ENCODE measurements at regions not wholly inside any gene's neighbourhood (a gene's known extent, or its start where the extent isn't known, plus 50 kb on each side); places are given as distances from the start of the nearest gene placed in this dataset.
"Not testable (repeated sequence)": the region's sequence is repeated elsewhere in the genome, so short reads cannot be mapped to it uniquely, and the experiment has no call there.

- H3K27me3 ChIP-seq: no peaks in the 10 kb centered on the region
- no peak for TF ChIP-seq EP300 (IDR thresholded peaks at IDR 0.05)
- TF ChIP-seq POLR2A (IDR thresholded peaks at IDR 0.05): no peak
- TF ChIP-seq, protein P1, sequence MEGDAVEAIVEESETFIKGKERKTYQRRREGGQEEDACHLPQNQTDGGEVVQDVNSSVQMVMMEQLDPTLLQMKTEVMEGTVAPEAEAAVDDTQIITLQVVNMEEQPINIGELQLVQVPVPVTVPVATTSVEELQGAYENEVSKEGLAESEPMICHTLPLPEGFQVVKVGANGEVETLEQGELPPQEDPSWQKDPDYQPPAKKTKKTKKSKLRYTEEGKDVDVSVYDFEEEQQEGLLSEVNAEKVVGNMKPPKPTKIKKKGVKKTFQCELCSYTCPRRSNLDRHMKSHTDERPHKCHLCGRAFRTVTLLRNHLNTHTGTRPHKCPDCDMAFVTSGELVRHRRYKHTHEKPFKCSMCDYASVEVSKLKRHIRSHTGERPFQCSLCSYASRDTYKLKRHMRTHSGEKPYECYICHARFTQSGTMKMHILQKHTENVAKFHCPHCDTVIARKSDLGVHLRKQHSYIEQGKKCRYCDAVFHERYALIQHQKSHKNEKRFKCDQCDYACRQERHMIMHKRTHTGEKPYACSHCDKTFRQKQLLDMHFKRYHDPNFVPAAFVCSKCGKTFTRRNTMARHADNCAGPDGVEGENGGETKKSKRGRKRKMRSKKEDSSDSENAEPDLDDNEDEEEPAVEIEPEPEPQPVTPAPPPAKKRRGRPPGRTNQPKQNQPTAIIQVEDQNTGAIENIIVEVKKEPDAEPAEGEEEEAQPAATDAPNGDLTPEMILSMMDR (IDR thresholded peaks at IDR 0.05): no peak
- TF ChIP-seq POLR2AphosphoS5 (IDR thresholded peaks at IDR 0.05): no peak
- intact Hi-C loops (cut with DNase I; ENCODE audit: low total_unique reads): no loop called here
- no peak overlapping the region for H3K27ac ChIP-seq
- 61 to 73% (median 64%) methylated on average over 1 of the region's 1 CpG for WGBS, 5 donors
- no peak overlapping the region for H3K4me3 ChIP-seq
- no peaks in the 10 kb centered on the region for H3K4me1 ChIP-seq
- DNase-seq: no peak
- H3K36me3 ChIP-seq: no peaks in the 10 kb centered on the region
- H3K9me3 ChIP-seq: no peaks in the 10 kb centered on the region
Observed at GRCh38 chr6:94698773-94699172, 878.6 kb upstream of the MANEA start.

- intact Hi-C loops (cut with DNase I; ENCODE audit: low total_unique reads); DNase-seq; H3K27ac ChIP-seq; H3K4me3 ChIP-seq; H3K4me1 ChIP-seq; H3K36me3 ChIP-seq; H3K27me3 ChIP-seq; H3K9me3 ChIP-seq: not testable (repeated sequence)
- WGBS, 5 donors: 78 to 93% (median 92%) methylated on average over 6 of the region's 6 CpGs
Observed at GRCh38 chr6:94687255-94687654, 890.1 kb upstream of the MANEA start.

DNA sequence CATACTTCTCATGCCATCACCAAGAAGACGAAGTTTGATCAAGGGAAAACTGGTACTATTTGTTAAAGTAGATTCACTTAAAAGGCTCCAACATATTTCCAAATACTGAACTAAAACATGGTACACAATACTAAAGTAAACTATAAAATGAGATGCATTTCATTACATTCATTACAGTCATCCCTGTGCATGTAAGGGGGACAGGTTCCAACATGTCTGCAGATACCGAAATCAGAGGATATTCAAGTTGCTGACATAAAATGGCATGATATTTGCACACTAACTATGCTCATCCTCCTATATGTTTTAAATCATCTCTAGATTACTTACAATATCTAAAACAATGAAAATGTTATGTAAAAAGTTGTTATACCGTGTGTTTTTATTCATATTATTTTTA lies 893.9 kb upstream of the MANEA start:
- TF ChIP-seq POLR2A (IDR thresholded peaks at IDR 0.05) (no peak), EP300 (IDR thresholded peaks at IDR 0.05) (no peak), POLR2AphosphoS5 (IDR thresholded peaks at IDR 0.05) (no peak)
- TF ChIP-seq, protein P1 (IDR thresholded peaks at IDR 0.05): no peak
- H3K4me3 ChIP-seq: no peak overlapping the region
- no peaks in the 10 kb centered on the region for H3K27me3 ChIP-seq
- H3K27ac ChIP-seq: no peak overlapping the region
- intact Hi-C loops (cut with DNase I; ENCODE audit: low total_unique reads): no loop called here
- no peaks in the 10 kb centered on the region for H3K36me3 ChIP-seq
- no peaks in the 10 kb centered on the region for H3K9me3 ChIP-seq
- no peaks in the 10 kb centered on the region for H3K4me1 ChIP-seq
- DNase-seq: no peak
- WGBS, 5 donors: 67 to 80% (median 75%) methylated on average over 3 of the region's 3 CpGs

GRCh38 chr6:94680669-94681212 lies 896.6 kb upstream of the MANEA start:
- H3K36me3 ChIP-seq: no peaks in the 10 kb centered on the region
- no peak for DNase-seq
- no peaks in the 10 kb centered on the region for H3K9me3 ChIP-seq
- intact Hi-C loops (cut with DNase I; ENCODE audit: low total_unique reads): no loop called here
- no peaks in the 10 kb centered on the region for H3K4me1 ChIP-seq
- H3K4me3 ChIP-seq: no peak overlapping the region
- H3K27ac ChIP-seq: no peak overlapping the region
- WGBS, 5 donors: 74 to 81% (median 77%) methylated on average over 1 of the region's 1 CpG
- no peaks in the 10 kb centered on the region for H3K27me3 ChIP-seq
- TF ChIP-seq POLR2A (IDR thresholded peaks at IDR 0.05) (no peak), EP300 (IDR thresholded peaks at IDR 0.05) (no peak), POLR2AphosphoS5 (IDR thresholded peaks at IDR 0.05) (no peak)
- TF ChIP-seq, protein P1 (IDR thresholded peaks at IDR 0.05): no peak

GRCh38 chr6:94673251-94673650 lies 904.1 kb upstream of the MANEA start:
- H3K4me1 ChIP-seq: no peaks in the 10 kb centered on the region
- H3K36me3 ChIP-seq: no peaks in the 10 kb centered on the region
- 60 to 84% (median 76%) methylated on average over 1 of the region's 1 CpG for WGBS, 5 donors
- TF ChIP-seq POLR2AphosphoS5 (IDR thresholded peaks at IDR 0.05) (no peak), EP300 (IDR thresholded peaks at IDR 0.05) (no peak), POLR2A (IDR thresholded peaks at IDR 0.05) (no peak)
- TF ChIP-seq, protein P1 (IDR thresholded peaks at IDR 0.05): no peak
- intact Hi-C loops (cut with DNase I; ENCODE audit: low total_unique reads): no loop called here
- H3K27me3 ChIP-seq: no peaks in the 10 kb centered on the region
- no peak overlapping the region for H3K4me3 ChIP-seq
- peaks cover 0 to 15% (median 7%) of the 10 kb centered on the region in 4 donors for H3K9me3 ChIP-seq
- no peak overlapping the region for H3K27ac ChIP-seq
- no peak for DNase-seq
